HAP-1 (cell line): ENCODE measurements at regions not wholly inside any gene's neighbourhood (a gene's known extent, or its start where the extent isn't known, plus 50 kb on each side); places are given as distances from the start of the nearest gene placed in this dataset.
"Not testable (repeated sequence)": the region's sequence is repeated elsewhere in the genome, so short reads cannot be mapped to it uniquely, and the experiment has no call there.

Experiments used
- DNase-seq, 2 experiments: peaks; one replicate each; pipeline ENCODE4 v3.0.0-alpha.2; 2016 to 2020; ENCODE audit warnings: low spot score in 2 of 2
- H3K27me3 ChIP-seq: fragments of 250-450 bp; sonication (Bioruptor Pico); 2 replicates; pipeline ENCODE4 v1.5.1; 2020; ENCODE audit warnings: low read depth, mild to moderate bottlenecking, moderate library complexity
- H3K36me3 ChIP-seq: fragments of 250-450 bp; sonication (Bioruptor Pico); replicated peaks from 2 replicates; pipeline ENCODE4 v1.5.1; 2020; ENCODE audit warnings: mild to moderate bottlenecking
- H3K4me1 ChIP-seq: fragments of 250-450 bp; sonication (Bioruptor Pico); 2 replicates; pipeline ENCODE4 v1.5.1; 2020; ENCODE audit warnings: mild to moderate bottlenecking
- H3K4me3 ChIP-seq: fragments of 250-450 bp; sonication (Bioruptor Pico); 2 replicates; pipeline ENCODE4 v1.5.1; 2020; ENCODE audit warnings: mild to moderate bottlenecking, moderate library complexity
- H3K9me3 ChIP-seq: fragments of 250-450 bp; sonication (Bioruptor Pico); 2 replicates; pipeline ENCODE4 v1.5.1; 2020; ENCODE audit warnings: mild to moderate bottlenecking, moderate library complexity
- in situ Hi-C: fragments of 300-500 bp; cut with MboI; formaldehyde crosslinking; loops from 3 replicates; pipeline ENCODE4 v1.14.3; 2020; ENCODE audit warnings: low sequenced_read_pairs, inconsistent platforms, mixed read lengths

- in situ Hi-C loops = no loop called here
- Histone ChIP-seq H3K27me3 (no peaks in the 10 kb centered on the region), H3K4me1 (no peaks in the 10 kb centered on the region), H3K4me3 (no peak overlapping the region), H3K36me3 (no peaks in the 10 kb centered on the region), H3K9me3 (no peaks in the 10 kb centered on the region)
- DNase-seq = no peak
Measured at GRCh38 chr6:82118150-82118562, 129.4 kb downstream of the IBTK start.

- in situ Hi-C loops = no loop called here
- H3K4me1 ChIP-seq = no peaks in the 10 kb centered on the region
- no peaks in the 10 kb centered on the region for H3K9me3 ChIP-seq
- no peak overlapping the region for H3K4me3 ChIP-seq
- H3K36me3 ChIP-seq = no peaks in the 10 kb centered on the region
- DNase-seq = no peak
- no peaks in the 10 kb centered on the region for H3K27me3 ChIP-seq
Measured at GRCh38 chr6:82114748-82115147, 132.8 kb downstream of the IBTK start.

DNA sequence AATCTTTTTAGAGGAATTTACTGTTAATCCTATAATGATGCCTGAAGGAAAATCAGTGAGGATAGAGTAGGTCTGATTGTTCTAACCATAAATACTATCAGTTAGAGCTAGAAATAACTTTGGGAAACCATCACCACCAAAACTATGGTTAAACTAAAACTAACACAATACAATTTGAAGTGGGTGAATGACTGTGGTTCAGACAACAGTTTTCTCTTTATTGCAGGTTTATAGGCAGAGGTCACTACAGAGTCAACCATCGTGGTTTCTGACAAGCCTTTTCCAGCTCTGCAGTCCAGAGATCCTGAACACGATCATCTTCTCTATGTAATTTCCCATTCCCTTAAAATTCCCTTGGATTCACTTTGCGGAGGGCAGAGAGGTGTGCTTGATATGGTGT lies 134.3 kb downstream of the IBTK start:
- no peaks in the 10 kb centered on the region for H3K27me3 ChIP-seq
- DNase-seq = no peak
- no peak overlapping the region for H3K4me3 ChIP-seq
- no peaks in the 10 kb centered on the region for H3K36me3 ChIP-seq
- no peaks in the 10 kb centered on the region for H3K9me3 ChIP-seq
- in situ Hi-C loops = no loop called here
- H3K4me1 ChIP-seq = no peaks in the 10 kb centered on the region

DNA sequence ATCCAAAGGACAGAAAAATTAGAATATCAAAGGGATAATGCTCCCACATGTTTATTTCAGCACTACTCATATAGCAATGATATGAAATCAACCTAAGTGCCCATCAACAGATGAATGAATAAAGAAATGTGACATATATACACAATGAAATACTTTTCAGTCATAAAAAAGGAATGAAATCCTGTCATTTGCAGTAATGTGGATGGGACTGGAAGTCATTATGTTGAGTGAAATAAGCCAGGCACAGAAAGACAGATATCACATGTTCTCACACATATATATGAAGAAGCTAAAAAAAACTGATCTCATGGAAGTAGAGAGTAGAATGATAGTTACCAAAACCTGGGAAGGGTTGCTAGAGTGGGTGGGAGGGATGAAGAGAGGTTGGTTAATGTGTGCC lies 135.7 kb downstream of the IBTK start:
- H3K4me3 ChIP-seq = no peak overlapping the region
- no peaks in the 10 kb centered on the region for H3K36me3 ChIP-seq
- no peaks in the 10 kb centered on the region for H3K27me3 ChIP-seq
- no peak for DNase-seq
- H3K4me1 ChIP-seq = no peaks in the 10 kb centered on the region
- in situ Hi-C loops = no loop called here
- no peaks in the 10 kb centered on the region for H3K9me3 ChIP-seq

DNA sequence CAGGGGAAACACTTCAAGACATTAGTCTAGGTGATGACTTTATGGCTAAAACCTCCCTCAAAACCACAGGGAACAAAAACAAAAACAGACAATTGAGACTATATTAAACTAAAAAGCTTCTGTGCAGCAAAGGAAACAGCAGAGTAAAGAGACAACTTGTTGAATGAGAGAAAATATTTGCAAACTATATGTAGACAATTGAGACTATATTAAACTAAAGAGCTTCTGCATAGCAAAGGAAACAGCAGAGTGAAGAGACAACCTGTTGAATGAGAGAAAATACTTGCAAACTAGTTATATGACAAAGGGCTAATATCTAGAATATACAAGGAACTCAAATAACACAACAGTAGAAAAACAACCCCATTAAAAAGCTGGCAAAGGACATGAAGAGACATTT lies 136.4 kb downstream of the IBTK start:
- no peaks in the 10 kb centered on the region for H3K27me3 ChIP-seq
- H3K4me3 ChIP-seq = no peak overlapping the region
- no peak for DNase-seq
- H3K36me3 ChIP-seq = no peaks in the 10 kb centered on the region
- in situ Hi-C loops = no loop called here
- no peaks in the 10 kb centered on the region for H3K4me1 ChIP-seq
- no peaks in the 10 kb centered on the region for H3K9me3 ChIP-seq

DNA sequence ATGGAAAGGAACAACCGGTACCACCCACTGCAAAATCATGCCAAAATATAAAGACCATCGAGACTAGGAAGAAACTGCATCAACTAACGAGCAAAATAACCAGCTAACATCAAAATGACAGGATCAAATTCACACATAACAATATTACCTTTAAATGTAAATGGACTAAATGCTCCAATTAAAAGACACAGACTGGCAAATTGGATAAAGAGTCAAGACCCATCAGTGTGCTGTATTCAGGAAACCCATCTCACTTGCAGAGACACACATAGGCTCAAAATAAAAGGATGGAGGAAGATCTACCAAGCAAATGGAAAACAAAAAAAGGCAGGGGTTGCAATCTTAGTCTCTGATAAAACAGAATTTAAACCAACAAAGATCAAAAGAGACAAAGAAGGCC lies 144.4 kb downstream of the IBTK start:
- H3K4me3 ChIP-seq, H3K9me3 ChIP-seq, H3K36me3 ChIP-seq, DNase-seq, H3K27me3 ChIP-seq, H3K4me1 ChIP-seq, in situ Hi-C loops: not testable (repeated sequence)

DNA sequence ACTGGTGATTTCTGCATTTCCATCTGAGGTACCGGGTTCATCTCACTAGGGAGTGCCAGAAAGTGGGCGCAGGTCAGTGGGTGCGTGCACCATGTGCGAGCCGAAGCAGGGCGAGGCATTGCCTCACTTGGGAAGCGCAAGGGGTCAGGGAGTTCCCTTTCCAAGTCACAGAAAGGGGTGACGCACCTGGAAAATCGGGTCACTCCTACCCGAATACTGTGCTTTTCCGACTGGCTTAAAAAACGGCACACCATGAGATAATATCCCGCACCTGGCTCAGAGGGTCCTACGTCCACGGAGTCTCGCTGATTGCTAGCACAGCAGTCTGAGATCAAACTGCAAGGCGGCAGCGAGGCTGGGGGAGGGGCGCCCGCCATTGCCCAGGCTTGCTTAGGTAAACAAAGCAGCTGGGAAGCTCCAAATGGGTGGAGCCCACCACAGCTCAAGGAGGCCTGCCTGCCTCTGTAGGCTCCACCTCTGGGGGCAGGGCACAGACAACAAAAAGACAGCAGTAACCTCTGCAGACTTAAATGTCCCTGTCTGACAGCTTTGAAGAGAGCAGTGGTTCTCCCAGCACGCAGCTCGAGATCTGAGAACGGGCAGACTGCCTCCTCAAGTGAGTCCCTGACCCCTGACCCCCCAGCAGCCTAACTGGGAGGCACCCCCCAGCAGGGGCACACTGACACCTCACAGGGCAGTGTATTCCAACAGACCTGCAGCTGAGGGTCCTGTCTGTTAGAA lies 146.0 kb downstream of the IBTK start:
- H3K4me1 ChIP-seq, H3K9me3 ChIP-seq, DNase-seq, H3K4me3 ChIP-seq, H3K27me3 ChIP-seq, H3K36me3 ChIP-seq, in situ Hi-C loops: not testable (repeated sequence)

DNA sequence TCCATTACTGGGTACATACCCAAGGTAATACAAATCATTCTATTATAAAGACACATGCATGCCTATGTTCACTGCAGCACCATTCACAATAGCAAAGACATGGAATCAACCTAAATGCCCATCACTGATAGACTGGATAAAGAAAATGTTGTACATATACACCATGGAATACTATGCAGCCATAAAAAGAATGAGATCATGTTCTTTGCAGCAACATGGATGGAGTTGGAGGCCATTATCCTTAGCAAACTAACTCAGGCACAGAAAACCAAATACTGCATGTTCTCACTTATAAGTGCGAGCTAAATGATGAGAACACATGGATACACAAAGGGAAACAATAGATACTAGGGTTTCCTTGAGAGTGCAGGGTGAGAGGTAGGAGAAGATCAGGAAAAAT lies 146.8 kb downstream of the IBTK start:
- H3K4me3 ChIP-seq, in situ Hi-C loops, H3K27me3 ChIP-seq, H3K36me3 ChIP-seq, H3K9me3 ChIP-seq, H3K4me1 ChIP-seq, DNase-seq: not testable (repeated sequence)

GRCh38 chr6:82097676-82098075 lies 149.9 kb downstream of the IBTK start:
- Histone ChIP-seq H3K27me3 (no peaks in the 10 kb centered on the region), H3K4me3 (no peak overlapping the region), H3K4me1 (no peaks in the 10 kb centered on the region), H3K9me3 (no peaks in the 10 kb centered on the region), H3K36me3 (no peaks in the 10 kb centered on the region)
- DNase-seq = no peak
- in situ Hi-C loops = no loop called here

DNA sequence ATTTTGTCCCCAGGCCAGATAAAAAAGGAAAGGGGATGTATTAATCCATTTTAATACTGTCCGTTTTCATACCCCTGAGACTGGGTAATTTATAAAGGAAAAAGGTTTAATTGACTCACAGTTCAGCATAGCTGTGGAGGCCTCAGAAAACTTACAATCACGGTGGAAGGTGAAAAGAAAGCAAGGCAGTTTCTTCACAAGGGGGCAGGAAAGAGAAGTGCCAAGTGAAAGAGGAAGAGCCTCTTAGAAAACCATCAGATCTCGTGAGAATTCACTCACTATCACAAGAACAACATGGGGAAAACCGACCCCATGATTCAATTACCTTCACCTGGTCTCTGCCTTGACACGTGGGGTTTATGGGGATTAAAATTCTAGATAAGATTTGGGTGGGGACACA lies 152.5 kb downstream of the IBTK start:
- in situ Hi-C loops = no loop called here
- no peak overlapping the region for H3K4me3 ChIP-seq
- no peaks in the 10 kb centered on the region for H3K27me3 ChIP-seq
- H3K9me3 ChIP-seq = no peaks in the 10 kb centered on the region
- H3K36me3 ChIP-seq = no peaks in the 10 kb centered on the region
- H3K4me1 ChIP-seq = no peaks in the 10 kb centered on the region
- no peak for DNase-seq

GRCh38 chr6:82094166-82094806 lies 153.3 kb downstream of the IBTK start:
- Histone ChIP-seq H3K27me3 (no peaks in the 10 kb centered on the region), H3K36me3 (no peaks in the 10 kb centered on the region), H3K4me3 (no peak overlapping the region), H3K4me1 (no peaks in the 10 kb centered on the region), H3K9me3 (no peaks in the 10 kb centered on the region)
- no peak for DNase-seq
- in situ Hi-C loops = no loop called here

GRCh38 chr6:82088978-82089771 lies 158.4 kb downstream of the IBTK start:
- in situ Hi-C loops = no loop called here
- no peak for DNase-seq
- Histone ChIP-seq H3K9me3 (no peaks in the 10 kb centered on the region; the same call in 1 of the 2 replicates), H3K27me3 (no peaks in the 10 kb centered on the region), H3K4me3 (no peak overlapping the region), H3K4me1 (no peaks in the 10 kb centered on the region), H3K36me3 (no peaks in the 10 kb centered on the region)

DNA sequence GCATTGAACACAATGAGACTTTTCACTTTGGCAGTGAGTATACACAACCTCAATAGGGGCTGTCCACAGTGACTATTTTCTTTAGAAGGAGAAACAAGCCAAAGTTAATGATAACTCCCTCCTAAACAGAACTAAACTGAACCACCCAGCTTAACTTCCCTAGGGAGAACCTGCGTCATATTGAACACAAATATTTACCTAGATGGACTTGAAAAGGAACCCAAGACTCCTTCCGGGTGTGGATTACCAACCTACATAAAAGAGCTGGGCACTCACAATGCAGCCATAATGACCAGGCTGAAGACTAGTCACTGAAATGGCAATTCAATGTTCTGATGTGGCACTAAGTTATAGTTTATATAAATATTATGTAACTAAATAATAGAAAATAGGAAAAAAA lies 160.6 kb downstream of the IBTK start:
- in situ Hi-C loops = no loop called here
- DNase-seq = no peak
- Histone ChIP-seq H3K4me3 (no peak overlapping the region), H3K36me3 (no peaks in the 10 kb centered on the region), H3K9me3 (no peaks in the 10 kb centered on the region; the same call in 1 of the 2 replicates), H3K27me3 (no peaks in the 10 kb centered on the region), H3K4me1 (no peaks in the 10 kb centered on the region)

DNA sequence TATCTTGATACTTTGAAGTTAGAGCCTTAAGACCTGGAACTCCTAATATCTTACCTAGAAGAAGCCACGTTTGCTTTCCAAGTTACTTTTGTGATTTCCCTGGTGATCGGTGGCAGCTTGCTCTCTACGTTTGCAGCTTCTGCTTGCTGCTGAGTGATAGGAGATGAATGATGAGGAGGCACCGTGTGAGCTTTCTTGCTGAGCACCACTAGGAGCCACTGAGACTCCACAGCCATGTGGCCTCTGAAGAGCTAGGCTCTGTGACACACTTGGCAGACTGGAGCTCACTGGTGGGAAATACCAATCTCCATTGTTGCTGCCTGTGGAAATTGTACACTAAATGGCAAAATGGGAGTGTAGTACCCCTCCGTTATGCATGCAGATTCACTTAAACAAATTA lies 161.8 kb downstream of the IBTK start:
- DNase-seq = no peak
- H3K36me3 ChIP-seq = no peaks in the 10 kb centered on the region
- in situ Hi-C loops = no loop called here

More for the DNA sequence above, 161.8 kb downstream of the IBTK start:
- no peaks in the 10 kb centered on the region for H3K27me3 ChIP-seq
- H3K4me1 ChIP-seq = no peaks in the 10 kb centered on the region
- H3K9me3 ChIP-seq = no peaks in the 10 kb centered on the region; the same call in 1 of the 2 replicates
- H3K4me3 ChIP-seq = no peak overlapping the region
